GM12873 (cell line): ENCODE measurements at regions not wholly inside any gene's neighbourhood (a gene's known extent, or its start where the extent isn't known, plus 50 kb on each side); places are given as distances from the start of the nearest gene placed in this dataset.

Source experiments
- TF ChIP-seq, protein P1 (sequence below): IDR thresholded peaks from 2 replicates; pipeline ENCODE4 v1.5.1; 2012; ENCODE audit warnings: low read depth, mild to moderate bottlenecking, moderate library complexity, low read length, control low read depth; ENCODE audit not compliant: insufficient read depth; ENCODE audit errors: missing control alignments

DNA sequence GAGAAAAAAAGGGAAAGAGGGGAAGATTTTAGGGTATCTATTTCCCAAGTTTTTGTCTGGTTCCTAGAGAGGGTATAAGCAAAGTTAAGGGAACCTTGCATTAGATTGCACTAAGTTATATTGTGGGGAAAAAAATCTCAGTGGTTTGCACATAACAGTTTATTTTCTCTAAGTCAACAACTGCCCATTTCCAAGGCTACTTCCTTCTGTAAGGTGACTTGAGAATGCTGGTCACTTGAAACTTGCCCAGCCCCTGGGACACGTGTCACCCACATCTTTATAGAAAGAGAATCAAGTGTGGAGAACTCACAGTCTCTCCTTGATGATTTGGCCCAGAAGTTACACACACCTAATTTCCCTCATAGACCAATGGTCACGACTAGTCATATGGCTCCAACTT lies 488.6 kb upstream of the PODXL start:
- TF ChIP-seq, protein P1, sequence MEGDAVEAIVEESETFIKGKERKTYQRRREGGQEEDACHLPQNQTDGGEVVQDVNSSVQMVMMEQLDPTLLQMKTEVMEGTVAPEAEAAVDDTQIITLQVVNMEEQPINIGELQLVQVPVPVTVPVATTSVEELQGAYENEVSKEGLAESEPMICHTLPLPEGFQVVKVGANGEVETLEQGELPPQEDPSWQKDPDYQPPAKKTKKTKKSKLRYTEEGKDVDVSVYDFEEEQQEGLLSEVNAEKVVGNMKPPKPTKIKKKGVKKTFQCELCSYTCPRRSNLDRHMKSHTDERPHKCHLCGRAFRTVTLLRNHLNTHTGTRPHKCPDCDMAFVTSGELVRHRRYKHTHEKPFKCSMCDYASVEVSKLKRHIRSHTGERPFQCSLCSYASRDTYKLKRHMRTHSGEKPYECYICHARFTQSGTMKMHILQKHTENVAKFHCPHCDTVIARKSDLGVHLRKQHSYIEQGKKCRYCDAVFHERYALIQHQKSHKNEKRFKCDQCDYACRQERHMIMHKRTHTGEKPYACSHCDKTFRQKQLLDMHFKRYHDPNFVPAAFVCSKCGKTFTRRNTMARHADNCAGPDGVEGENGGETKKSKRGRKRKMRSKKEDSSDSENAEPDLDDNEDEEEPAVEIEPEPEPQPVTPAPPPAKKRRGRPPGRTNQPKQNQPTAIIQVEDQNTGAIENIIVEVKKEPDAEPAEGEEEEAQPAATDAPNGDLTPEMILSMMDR = no peak

DNA sequence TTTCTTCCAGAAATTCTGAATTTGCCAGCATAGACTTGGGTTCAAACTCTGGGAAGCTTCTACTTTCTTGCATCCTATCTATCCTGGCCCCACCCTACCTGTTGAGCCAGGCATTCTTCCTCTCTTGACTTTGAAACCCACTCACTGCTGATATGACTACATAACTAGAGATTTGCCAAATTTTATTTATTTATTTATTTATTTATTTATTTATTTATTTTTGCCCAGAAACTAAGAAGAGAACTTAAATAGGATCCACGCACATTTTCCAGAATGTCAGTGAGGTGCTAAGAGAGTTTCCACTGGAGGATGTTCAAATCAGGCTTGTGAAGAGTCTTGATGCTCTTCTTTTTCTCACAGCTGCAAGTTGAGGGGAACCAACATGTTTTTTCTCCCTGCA lies 487.8 kb upstream of the PODXL start:
- TF ChIP-seq, protein P1 = no peak

DNA sequence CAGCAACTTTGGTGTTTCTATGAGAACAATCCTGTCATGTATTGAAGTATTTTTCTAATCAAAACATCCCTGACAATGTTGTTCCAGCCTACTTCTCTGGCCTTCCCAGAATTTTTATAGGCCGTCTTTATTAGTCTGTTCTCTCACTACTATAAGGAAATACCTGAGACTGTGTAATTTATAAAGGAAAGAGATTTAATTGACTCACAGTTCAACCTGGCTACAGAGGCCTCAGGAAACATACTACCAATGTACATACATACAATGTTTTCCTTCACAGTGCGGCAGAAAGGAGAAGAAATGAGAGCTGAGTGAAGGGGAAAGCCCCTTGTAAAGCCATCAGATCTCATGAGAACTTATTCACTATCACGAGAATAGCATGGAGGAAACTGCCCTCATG lies 484.7 kb upstream of the PODXL start:
- TF ChIP-seq, protein P1 = no peak

DNA sequence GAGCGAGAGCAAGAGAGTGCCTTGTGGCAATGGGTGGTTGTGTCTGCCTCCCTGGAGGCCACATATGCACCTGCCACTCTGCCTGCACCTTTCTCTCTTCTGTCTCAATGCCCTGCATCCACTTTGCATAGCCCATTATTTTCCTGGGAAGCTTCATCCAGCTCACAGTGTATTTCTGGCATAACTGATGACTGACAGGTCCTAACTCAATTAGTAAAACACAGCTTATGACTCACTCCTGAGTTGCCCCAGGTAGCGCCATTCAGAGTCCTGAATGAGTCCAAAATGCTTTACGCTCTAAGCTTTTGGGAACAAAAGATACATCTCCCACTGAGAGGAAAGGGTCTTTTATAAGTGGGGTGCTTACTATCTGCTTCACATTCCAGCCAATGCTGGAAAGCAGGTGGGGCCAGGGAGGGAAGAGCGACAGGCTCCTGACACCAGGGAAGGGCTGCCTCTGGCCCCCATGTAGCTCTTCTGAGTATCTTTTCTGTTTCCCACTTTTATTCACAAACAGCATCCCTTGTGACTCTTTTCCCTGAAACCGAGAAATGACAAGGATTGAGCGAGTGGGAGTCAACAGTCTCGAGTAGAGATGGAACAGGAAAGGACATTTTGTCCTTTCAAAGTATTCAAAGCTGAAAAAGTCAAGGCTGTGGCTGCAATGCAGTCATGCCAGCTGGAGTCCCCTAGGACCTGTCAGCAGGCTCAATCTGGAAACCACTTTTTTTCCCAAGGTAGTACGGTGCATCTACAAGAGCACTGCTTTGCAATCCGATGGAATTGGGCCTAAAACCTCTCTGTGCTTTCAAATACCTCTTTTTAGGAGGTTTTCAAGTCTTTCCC lies 479.3 kb upstream of the PODXL start:
- TF ChIP-seq, protein P1 = no peak

DNA sequence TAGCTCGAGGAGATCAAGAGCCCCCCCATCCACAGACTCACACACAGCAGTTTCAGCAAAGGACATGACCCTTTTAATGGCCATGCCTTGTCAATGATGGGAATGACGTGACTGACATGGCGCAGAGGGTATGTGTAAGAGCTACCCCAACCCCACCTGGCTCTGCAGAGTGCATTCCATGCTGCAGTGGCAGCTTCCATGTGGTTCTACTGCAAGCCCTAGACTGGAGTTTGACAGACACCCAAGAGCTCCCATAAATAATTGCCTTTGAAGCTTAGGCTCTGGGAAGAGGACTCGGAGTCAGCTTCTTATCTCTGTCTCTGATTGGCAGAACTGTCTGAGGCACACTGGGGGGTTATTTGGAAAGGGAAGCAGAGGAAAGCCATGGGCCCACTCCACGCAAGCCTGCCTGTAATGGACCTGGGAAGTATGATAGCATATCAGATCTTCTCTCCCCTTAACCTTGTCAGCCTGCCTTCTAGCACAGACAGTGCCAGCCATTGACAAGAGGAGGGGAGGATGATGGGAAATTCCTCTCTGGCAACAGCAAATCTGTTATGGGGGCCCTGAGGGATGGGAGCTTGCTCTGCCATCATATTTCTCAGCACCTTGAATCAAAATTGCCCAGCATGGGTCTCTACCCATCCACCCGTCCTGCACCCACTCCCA lies 478.5 kb upstream of the PODXL start:
- TF ChIP-seq, protein P1 = no peak

DNA sequence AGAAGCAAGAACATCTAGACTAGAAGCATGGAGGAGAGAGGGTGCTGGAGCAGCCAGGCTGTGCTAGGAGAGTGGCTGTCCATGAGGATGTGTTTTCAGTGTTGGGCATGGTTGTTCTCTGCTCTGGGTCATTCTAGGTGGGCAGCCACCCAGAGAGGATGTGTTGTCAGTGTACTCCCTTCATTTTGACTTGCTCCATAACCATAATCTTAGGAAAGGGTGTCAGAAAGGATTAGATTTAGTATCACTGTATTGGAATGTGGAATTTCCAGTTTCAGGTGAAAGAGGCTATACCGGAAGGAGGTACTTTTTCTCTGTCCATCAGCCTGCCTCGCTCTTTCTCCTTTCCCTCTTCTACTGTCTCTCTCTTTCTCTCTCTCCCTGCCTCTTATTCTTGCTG lies 474.5 kb upstream of the PODXL start:
- TF ChIP-seq, protein P1 = no peak

DNA sequence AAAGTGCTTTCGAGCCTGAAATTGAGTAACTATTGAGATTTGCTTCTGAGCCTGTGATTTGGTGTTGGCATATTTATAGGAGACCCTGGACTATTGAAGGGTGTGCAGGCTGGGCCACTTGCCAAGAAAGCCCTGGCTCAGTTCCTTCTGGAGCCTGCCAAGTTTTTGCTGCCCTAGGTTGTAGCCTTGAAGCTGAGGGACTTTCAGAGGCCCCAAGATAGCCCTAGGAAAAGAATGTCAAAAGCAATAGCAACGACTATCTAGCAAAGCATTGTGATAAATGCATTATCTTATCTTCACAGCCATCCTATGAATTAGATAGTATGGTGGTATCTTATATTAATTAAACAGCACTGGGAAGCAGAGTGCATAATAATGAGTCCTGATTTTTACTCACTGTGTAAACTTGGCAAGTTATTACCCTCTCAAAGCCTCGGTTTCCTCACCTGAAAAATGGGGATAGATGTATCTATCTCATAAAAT lies 473.7 kb upstream of the PODXL start:
- TF ChIP-seq, protein P1 = no peak
